DMS79 (cell line): ENCODE measurements at regions not wholly inside any gene's neighbourhood (a gene's known extent, or its start where the extent isn't known, plus 50 kb on each side); places are given as distances from the start of the nearest gene placed in this dataset.
"Not testable (repeated sequence)": the region's sequence is repeated elsewhere in the genome, so short reads cannot be mapped to it uniquely, and the experiment has no call there.

ENCODE experiments used
- DNase-seq: peaks from one replicate; lab custom pipeline; 2025; lab: John Stamatoyannopoulos, UW

- no peak for DNase-seq
These were observed 110.0 kb upstream of the MEF2A start for GRCh38 chr15:99455789-99456160.

- no peak for DNase-seq
These were observed 101.6 kb upstream of the MEF2A start for GRCh38 chr15:99464137-99464536.

- no peak for DNase-seq
These were observed 99.0 kb upstream of the MEF2A start for GRCh38 chr15:99466701-99467337.

GRCh38 chr15:99467338-99467720, 98.5 kb upstream of the MEF2A start:
- DNase-seq, result no peak

- DNase-seq, result no peak
These were observed 97.8 kb upstream of the MEF2A start for GRCh38 chr15:99467853-99468464.

GRCh38 chr15:99470204-99470603, 95.6 kb upstream of the MEF2A start:
- DNase-seq, result not testable (repeated sequence)

GRCh38 chr15:99472416-99473145, 93.2 kb upstream of the MEF2A start:
- DNase-seq, result no peak

GRCh38 chr15:99473981-99474906, 91.5 kb upstream of the MEF2A start:
- no peak for DNase-seq

- DNase-seq, result no peak
These were observed 90.7 kb upstream of the MEF2A start for GRCh38 chr15:99474909-99475753.

- no peak for DNase-seq
These were observed 89.9 kb upstream of the MEF2A start for GRCh38 chr15:99475754-99476412.

GRCh38 chr15:99476413-99477222, 89.2 kb upstream of the MEF2A start:
- DNase-seq, result peak; percentile 16

- no peak for DNase-seq
These were observed 87.9 kb upstream of the MEF2A start for GRCh38 chr15:99477791-99478471.

- no peak for DNase-seq
These were observed 86.8 kb upstream of the MEF2A start for GRCh38 chr15:99478977-99479376.

- DNase-seq, result no peak
These were observed 85.6 kb upstream of the MEF2A start for GRCh38 chr15:99480016-99480810.

- no peak for DNase-seq
These were observed 84.5 kb upstream of the MEF2A start for GRCh38 chr15:99481113-99481950.

GRCh38 chr15:99481951-99482230, 83.9 kb upstream of the MEF2A start:
- DNase-seq, result no peak

- no peak for DNase-seq
These were observed 82.8 kb upstream of the MEF2A start for GRCh38 chr15:99482993-99483392.
